ENCODE measurements at regions not wholly inside any gene's neighbourhood (a gene's known extent, or its start where the extent isn't known, plus 50 kb on each side); places are given as distances from the start of the nearest gene placed in this dataset.

GRCh38 chr21:23356905-23357304 lies 2250.4 kb downstream of the MRPL39 start:
- H3K36me3 ChIP-seq, result no peaks in the 10 kb centered on the region
- intact Hi-C loops (cut with DNase I), result no loop called here
- DNase-seq (no peak), ATAC-seq (no peak)
- H3K4me1 ChIP-seq, result no peaks in the 10 kb centered on the region
- no peak overlapping the region for H3K27ac ChIP-seq
- H3K4me3 ChIP-seq, result no peak overlapping the region
- TF ChIP-seq CTCF (IDR thresholded peaks at IDR 0.05), result no peak
- H3K9me3 ChIP-seq, result peaks cover 0 to 11% of the 10 kb centered on the region in 2 donors
- H3K27me3 ChIP-seq, result no peaks in the 10 kb centered on the region

GRCh38 chr21:23316190-23316589 lies 2291.1 kb downstream of the MRPL39 start:
- H3K9me3 ChIP-seq, result no peaks in the 10 kb centered on the region
- no peak overlapping the region for H3K27ac ChIP-seq
- H3K27me3 ChIP-seq, result no peaks in the 10 kb centered on the region
- no peaks in the 10 kb centered on the region for H3K4me1 ChIP-seq
- H3K36me3 ChIP-seq, result no peaks in the 10 kb centered on the region
- no peak for TF ChIP-seq CTCF (IDR thresholded peaks at IDR 0.05)
- no peak for ATAC-seq
- no peak overlapping the region for H3K4me3 ChIP-seq
- DNase-seq, result no peak
- intact Hi-C loops (cut with DNase I), result no loop called here

- ATAC-seq (no peak), DNase-seq (no peak)
- no peaks in the 10 kb centered on the region for H3K4me1 ChIP-seq
- no peaks in the 10 kb centered on the region for H3K27me3 ChIP-seq
- no peaks in the 10 kb centered on the region for H3K36me3 ChIP-seq
- no peak for TF ChIP-seq CTCF (IDR thresholded peaks at IDR 0.05)
- H3K27ac ChIP-seq, result no peak overlapping the region
- H3K4me3 ChIP-seq, result no peak overlapping the region
- intact Hi-C loops (cut with DNase I), result no loop called here
- H3K9me3 ChIP-seq, result no peaks in the 10 kb centered on the region
Measured at GRCh38 chr21:23308741-23309140, 2298.5 kb downstream of the MRPL39 start.

GRCh38 chr21:23307065-23307464 lies 2300.2 kb downstream of the MRPL39 start:
- Histone ChIP-seq H3K4me1 (no peaks in the 10 kb centered on the region), H3K36me3 (no peaks in the 10 kb centered on the region), H3K27ac (no peak overlapping the region), H3K9me3 (peaks cover 0 to 3% of the 10 kb centered on the region in 2 donors), H3K4me3 (no peak overlapping the region), H3K27me3 (no peaks in the 10 kb centered on the region)
- no peak for ATAC-seq
- intact Hi-C loops (cut with DNase I), result no loop called here
- TF ChIP-seq CTCF (IDR thresholded peaks at IDR 0.05), result no peak
- DNase-seq, result no peak

GRCh38 chr21:23292292-23292691 lies 2294.1 kb downstream of the NCAM2 start:
- ATAC-seq, result no peak
- no peak for DNase-seq
- Histone ChIP-seq H3K27me3 (no peaks in the 10 kb centered on the region), H3K36me3 (no peaks in the 10 kb centered on the region), H3K9me3 (peaks cover 0 to 13% of the 10 kb centered on the region in 2 donors), H3K27ac (no peak overlapping the region), H3K4me1 (no peaks in the 10 kb centered on the region), H3K4me3 (no peak overlapping the region)
- intact Hi-C loops (cut with DNase I), result no loop called here
- no peak for TF ChIP-seq CTCF (IDR thresholded peaks at IDR 0.05)
